DND-41 (cell line): ENCODE measurements at regions not wholly inside any gene's neighbourhood (a gene's known extent, or its start where the extent isn't known, plus 50 kb on each side); places are given as distances from the start of the nearest gene placed in this dataset.

Experiments
- EZH2 ChIP-seq: IDR thresholded peaks from 3 replicates; pipeline ENCODE4 v1.6.1; 2012; ENCODE audit warnings: borderline replicate concordance, low read depth, mild to moderate bottlenecking, moderate library complexity, low read length, inconsistent platforms; ENCODE audit not compliant: severe bottlenecking
- TF ChIP-seq, protein P1 (sequence below): IDR thresholded peaks from 2 replicates; pipeline ENCODE4 v1.5.1; 2012; ENCODE audit warnings: borderline replicate concordance, low read length, moderate library complexity, mild to moderate bottlenecking; ENCODE audit not compliant: poor library complexity, severe bottlenecking; ENCODE audit errors: extremely low read depth

DNA sequence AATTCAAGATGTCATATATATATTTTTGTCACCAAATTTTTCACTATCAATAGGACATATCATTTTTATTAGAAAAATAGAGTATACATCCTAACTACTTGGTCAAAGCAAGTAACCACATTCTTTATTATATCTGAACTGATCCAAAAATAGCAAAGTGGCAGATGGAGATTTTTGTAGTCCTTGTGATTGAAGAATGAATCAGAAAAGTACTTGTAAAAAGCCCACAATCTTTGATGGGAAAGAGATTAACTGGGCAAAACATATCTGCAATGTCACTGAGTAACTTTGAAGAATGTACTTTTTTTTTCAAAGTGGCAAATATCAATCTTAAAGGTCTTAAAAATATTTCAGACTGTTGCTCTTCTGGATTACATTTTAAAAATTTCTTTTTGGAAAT, 1040.6 kb upstream of the SEMA6A start:
- TF ChIP-seq, protein P1, sequence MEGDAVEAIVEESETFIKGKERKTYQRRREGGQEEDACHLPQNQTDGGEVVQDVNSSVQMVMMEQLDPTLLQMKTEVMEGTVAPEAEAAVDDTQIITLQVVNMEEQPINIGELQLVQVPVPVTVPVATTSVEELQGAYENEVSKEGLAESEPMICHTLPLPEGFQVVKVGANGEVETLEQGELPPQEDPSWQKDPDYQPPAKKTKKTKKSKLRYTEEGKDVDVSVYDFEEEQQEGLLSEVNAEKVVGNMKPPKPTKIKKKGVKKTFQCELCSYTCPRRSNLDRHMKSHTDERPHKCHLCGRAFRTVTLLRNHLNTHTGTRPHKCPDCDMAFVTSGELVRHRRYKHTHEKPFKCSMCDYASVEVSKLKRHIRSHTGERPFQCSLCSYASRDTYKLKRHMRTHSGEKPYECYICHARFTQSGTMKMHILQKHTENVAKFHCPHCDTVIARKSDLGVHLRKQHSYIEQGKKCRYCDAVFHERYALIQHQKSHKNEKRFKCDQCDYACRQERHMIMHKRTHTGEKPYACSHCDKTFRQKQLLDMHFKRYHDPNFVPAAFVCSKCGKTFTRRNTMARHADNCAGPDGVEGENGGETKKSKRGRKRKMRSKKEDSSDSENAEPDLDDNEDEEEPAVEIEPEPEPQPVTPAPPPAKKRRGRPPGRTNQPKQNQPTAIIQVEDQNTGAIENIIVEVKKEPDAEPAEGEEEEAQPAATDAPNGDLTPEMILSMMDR, result no peak
- no peak for TF ChIP-seq EZH2
